Cardiac muscle cell (in vitro differentiated cells and primary cell): ENCODE measurements at regions not wholly inside any gene's neighbourhood (a gene's known extent, or its start where the extent isn't known, plus 50 kb on each side); places are given as distances from the start of the nearest gene placed in this dataset.
A peak's percentile ranks its signal among the peaks of the same experiment; 100 is the strongest.

Experiments
- DNase-seq, 2 donors: peaks; one replicate each; pipeline versions ENCODE4 v3.0.0 to v3.0.0-alpha.2; 2010 to 2017; ENCODE audit warnings: low read depth in 1 of 2, low spot score in 1 of 2
- H3K27ac ChIP-seq: fragments of 200-600 bp; sonication (generic); 2 replicates; pipeline ENCODE4 v1.5.1; 2016
- H3K27me3 ChIP-seq: fragments of 200-600 bp; sonication (generic); 2 replicates; pipeline ENCODE4 v1.6.0; 2016; ENCODE audit warnings: control low read depth
- H3K36me3 ChIP-seq: fragments of 200-600 bp; sonication (generic); 2 replicates; pipeline ENCODE4 v1.5.1; 2016; ENCODE audit warnings: control low read depth
- H3K4me1 ChIP-seq: fragments of 200-600 bp; sonication (generic); 2 replicates; pipeline ENCODE4 v1.8.1; 2017; ENCODE audit warnings: low read depth, mild to moderate bottlenecking, mixed run types
- H3K4me3 ChIP-seq: fragments of 200-600 bp; sonication (generic); 2 replicates; pipeline ENCODE4 v1.5.1; 2016; ENCODE audit warnings: mild to moderate bottlenecking
- H3K9me3 ChIP-seq: fragments of 200-600 bp; sonication (generic); 2 replicates; pipeline ENCODE4 v1.5.1; 2017; ENCODE audit warnings: low read depth, mild to moderate bottlenecking, control low read depth
- TF ChIP-seq, protein P1 (sequence below): IDR thresholded peaks from 2 replicates; pipeline ENCODE4 v1.5.1; 2012; ENCODE audit warnings: low read depth, mild to moderate bottlenecking, low read length

DNA sequence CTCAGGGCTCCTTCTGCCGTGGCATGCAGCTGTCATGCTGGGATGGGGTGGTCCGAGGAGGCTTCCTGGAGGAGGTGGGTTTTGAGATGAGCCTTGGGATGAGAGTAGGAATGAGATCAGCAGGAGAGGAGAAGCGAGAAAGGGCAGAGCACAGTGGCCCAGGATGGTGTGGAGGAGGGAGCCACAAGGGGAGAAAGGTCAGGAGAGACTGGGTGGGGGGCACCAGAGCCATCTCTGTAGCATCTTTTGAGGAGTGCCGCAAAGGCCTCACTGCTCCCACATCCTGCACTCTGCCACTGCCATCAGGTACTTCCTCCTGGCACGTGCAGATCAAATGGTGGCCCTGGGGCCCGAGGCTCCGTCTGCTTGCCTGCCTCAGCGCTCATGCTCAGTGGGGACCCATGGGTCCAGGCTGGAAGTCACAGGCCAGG, 150.2 kb downstream of the MACROH2A1 start:
- Histone ChIP-seq H3K27me3 (peaks cover 22% of the 10 kb centered on the region), H3K9me3 (no peaks in the 10 kb centered on the region), H3K4me1 (peaks cover 9% of the 10 kb centered on the region), H3K27ac (no peak overlapping the region), H3K4me3 (no peak overlapping the region), H3K36me3 (no peaks in the 10 kb centered on the region)
- DNase-seq = no peak
- TF ChIP-seq, protein P1, sequence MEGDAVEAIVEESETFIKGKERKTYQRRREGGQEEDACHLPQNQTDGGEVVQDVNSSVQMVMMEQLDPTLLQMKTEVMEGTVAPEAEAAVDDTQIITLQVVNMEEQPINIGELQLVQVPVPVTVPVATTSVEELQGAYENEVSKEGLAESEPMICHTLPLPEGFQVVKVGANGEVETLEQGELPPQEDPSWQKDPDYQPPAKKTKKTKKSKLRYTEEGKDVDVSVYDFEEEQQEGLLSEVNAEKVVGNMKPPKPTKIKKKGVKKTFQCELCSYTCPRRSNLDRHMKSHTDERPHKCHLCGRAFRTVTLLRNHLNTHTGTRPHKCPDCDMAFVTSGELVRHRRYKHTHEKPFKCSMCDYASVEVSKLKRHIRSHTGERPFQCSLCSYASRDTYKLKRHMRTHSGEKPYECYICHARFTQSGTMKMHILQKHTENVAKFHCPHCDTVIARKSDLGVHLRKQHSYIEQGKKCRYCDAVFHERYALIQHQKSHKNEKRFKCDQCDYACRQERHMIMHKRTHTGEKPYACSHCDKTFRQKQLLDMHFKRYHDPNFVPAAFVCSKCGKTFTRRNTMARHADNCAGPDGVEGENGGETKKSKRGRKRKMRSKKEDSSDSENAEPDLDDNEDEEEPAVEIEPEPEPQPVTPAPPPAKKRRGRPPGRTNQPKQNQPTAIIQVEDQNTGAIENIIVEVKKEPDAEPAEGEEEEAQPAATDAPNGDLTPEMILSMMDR = no peak

DNA sequence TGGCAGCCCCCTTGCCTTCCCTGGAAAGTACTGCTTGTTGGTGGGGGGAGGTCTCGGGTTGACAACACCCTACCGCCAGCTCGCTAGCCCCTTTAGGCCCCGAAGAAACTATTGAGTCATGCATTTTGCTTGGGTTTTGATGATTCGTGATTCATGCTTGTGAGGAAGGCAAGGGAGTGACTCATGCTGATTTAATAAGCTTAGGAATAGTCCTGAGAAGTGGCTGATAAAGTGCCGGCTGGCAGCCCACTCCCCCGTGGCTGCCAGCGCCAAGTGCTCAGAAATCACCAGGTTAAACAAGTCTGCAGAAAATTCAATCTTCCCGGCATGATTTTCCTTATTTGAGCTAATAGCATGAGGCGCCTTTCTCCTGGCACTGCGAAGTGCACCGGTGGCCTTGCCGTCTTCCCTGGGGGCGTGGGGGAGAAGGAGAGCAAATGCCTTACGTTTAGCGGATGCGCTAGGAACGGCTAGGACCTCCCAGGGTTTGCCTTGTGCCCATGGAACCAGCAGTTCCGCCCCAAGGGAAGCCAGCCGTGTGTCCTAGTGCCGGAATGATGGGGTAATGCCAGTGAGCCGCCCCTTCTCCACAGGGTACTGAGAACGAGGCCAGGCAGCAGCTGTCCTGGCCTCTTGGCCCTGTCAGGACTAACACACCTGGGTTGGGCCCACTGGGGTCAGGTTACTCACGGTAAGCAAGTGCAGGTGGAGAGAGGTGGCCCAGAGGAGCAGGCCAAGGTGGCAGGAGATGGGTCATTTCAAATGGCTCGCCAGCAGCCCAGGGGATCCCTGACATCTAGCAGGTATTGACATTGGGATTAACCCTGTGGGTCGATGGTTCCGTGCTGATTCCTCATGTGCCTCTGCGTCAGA, 151.9 kb downstream of the MACROH2A1 start:
- Histone ChIP-seq H3K4me3 (no peak overlapping the region), H3K9me3 (no peaks in the 10 kb centered on the region), H3K27ac (no peak overlapping the region), H3K36me3 (no peaks in the 10 kb centered on the region), H3K4me1 (peaks cover 15% of the 10 kb centered on the region), H3K27me3 (peaks cover 22% of the 10 kb centered on the region)
- TF ChIP-seq, protein P1 = no peak
- peak in 1 of 2 donors; percentile 90 for DNase-seq

DNA sequence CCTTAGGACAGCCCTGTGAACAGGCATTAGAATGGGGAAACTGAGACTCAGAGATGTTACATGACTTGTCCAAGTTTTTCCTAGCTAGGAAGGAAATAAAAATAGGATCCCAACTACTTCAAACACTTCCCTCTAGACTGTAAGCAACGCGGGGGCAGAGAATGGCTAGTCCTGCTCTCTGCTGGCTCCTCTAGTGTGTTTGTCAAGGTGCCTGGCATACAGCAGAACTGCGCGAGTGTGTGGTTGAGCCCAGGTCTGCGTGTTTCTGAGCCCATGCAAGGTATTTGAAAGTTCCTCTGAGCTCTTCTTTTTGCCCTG, 152.5 kb downstream of the MACROH2A1 start:
- no peaks in the 10 kb centered on the region for H3K36me3 ChIP-seq
- peaks cover 23% of the 10 kb centered on the region for H3K27me3 ChIP-seq
- no peak overlapping the region for H3K27ac ChIP-seq
- TF ChIP-seq, protein P1 = no peak
- H3K4me1 ChIP-seq = peaks cover 19% of the 10 kb centered on the region
- no peak overlapping the region for H3K4me3 ChIP-seq
- no peak for DNase-seq
- H3K9me3 ChIP-seq = no peaks in the 10 kb centered on the region

DNA sequence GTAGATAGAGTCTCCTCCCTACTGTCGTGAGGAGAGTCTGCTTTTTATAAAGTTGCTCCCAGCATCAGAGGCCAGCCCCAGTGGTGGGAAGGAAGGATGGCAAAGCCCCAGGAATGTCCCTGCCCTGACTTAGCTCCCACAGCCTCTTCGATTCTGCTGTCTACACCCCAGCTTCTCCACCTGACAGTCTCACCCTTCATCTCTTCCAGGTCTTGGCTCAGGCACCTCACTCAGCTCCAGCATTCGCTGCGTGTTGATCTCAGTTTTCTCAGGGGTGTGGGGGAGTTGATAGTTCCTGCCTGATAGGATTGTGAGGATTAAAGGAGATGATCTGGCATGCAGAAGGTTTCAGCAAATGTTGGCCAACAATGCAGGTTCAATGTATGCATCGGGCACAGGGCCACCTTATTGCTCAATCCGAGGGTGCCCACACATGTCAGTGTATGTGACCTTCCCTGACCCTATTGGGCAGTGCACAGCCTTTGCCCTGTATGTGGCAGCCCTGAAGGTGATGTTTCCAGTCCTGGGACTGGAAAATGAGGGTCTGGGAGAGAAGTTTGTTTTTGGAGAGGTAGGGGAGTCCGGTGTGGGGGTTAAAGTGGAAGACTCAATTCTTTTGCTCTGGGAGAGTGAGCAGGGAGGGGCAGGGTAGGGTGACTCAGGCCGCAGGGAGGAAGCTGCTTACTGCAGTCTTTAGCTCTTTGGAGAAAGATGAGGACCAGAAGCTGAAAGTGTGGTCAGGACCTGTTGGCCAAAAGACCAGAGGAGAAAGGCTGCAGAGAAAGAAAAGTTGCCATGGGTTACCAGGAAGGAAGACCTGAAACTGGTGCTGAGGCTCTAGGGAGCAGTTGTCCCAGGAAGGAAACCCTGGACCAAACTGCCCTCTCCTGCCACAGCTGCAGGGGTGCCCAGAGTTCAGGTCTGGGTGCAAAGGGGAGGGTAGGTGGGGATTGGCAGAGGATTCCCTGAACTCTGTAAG, 153.2 kb downstream of the MACROH2A1 start:
- peaks cover 19% of the 10 kb centered on the region for H3K4me1 ChIP-seq
- no peak overlapping the region for H3K27ac ChIP-seq
- no peaks in the 10 kb centered on the region for H3K9me3 ChIP-seq
- peaks cover 27% of the 10 kb centered on the region for H3K27me3 ChIP-seq
- TF ChIP-seq, protein P1 = no peak
- no peak overlapping the region for H3K4me3 ChIP-seq
- H3K36me3 ChIP-seq = no peaks in the 10 kb centered on the region
- DNase-seq = peak in 1 of 2 donors; percentile 62

DNA sequence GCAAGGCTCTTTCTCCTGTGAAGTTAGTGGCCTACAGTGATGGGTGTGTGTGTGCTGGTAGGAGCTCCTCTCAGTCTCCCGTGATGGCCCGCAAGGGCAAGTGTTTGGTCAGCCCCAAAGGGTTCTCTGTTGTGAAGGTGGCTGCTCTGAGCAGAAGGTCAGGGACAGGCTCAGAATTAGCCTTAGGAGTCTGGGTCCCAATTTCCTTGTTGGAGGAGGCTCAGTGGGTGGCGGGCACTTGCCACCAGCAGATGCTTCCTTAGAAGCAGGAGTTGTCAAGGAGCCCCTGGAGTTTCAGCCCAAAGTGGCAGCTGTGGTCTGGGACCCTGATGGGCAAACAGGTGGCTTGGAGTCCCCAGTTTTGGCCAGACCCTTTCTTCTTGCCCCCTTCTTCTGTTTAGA, 154.4 kb downstream of the MACROH2A1 start:
- TF ChIP-seq, protein P1 = no peak
- Histone ChIP-seq H3K4me3 (no peak overlapping the region), H3K36me3 (no peaks in the 10 kb centered on the region), H3K27me3 (peaks cover 27% of the 10 kb centered on the region), H3K27ac (no peak overlapping the region), H3K9me3 (no peaks in the 10 kb centered on the region), H3K4me1 (peaks cover 19% of the 10 kb centered on the region)
- DNase-seq = no peak
